ENCODE measurements at regions not wholly inside any gene's neighbourhood (a gene's known extent, or its start where the extent isn't known, plus 50 kb on each side); places are given as distances from the start of the nearest gene placed in this dataset.

DNA sequence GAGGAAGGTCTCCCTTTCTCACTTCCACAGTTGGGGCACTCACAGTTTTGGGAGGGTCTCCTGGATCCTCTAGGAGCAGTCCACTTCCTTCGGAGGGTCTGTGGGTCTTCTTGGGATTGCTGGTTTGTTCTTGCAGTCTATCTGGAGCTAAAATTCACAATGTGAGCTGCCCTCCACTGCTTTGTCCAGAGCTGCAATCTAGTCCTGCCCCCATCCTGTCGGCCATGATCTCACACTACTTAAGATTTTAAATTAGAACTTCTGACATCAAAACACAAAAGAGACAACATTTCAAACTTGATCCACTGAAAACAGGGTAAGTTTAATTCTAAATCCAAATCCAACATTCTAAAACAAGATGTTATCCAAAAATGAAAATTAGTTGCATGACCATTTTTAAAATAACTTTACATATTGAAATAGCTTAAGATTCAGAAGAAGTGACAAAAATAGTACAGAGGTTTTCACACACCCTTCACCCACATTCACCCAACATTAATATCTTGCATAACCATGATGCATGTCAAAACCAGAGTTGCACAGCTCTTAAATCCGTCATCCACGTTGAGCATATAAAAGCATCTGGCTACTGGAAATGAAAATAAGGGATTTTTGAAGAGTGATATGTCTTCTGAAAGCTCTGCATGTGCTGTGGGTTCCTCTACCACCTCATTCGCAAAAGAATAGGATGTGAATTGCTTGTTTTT lies 113.7 kb upstream of the EPB41L4A start:
- TF ChIP-seq CTCF (IDR thresholded peaks at IDR 0.05; ENCODE audit: low read depth, low read length, poor library complexity, severe bottlenecking) (no peak), EZH2phosphoT487 (IDR thresholded peaks at IDR 0.05; ENCODE audit: borderline replicate concordance, low read length) (no peak)
